WTC11 (cell line): ENCODE measurements at regions not wholly inside any gene's neighbourhood (a gene's known extent, or its start where the extent isn't known, plus 50 kb on each side); places are given as distances from the start of the nearest gene placed in this dataset.

Experiments used
- ATAC-seq: fragments of 200-7000 bp; cut with Tn5 transposase; 2 replicates; pipeline ENCODE4 v1.10.0; 2021; ENCODE audit warnings: mild to moderate bottlenecking, moderate library complexity
- CTCF ChIA-PET: fragments of 300-600 bp; sonication (Branson Sonifier 250); formaldehyde crosslinking; loops from one replicate; lab custom pipeline; 2021; ENCODE audit warnings: antibody characterized with exemption; lab: Charles Lee
- POLR2A ChIA-PET: fragments of 350-600 bp; sonication (Branson Sonifier 250); formaldehyde crosslinking; loops from one replicate; lab custom pipeline; 2021; ENCODE audit warnings: antibody characterized with exemption; lab: Charles Lee
- DNase-seq: peaks from one replicate; pipeline ENCODE4 v3.0.0; 2021; ENCODE audit warnings: low spot score
- H3K27ac Mint-ChIP-seq: 2 replicates; pipeline ENCODE4 v1.8.0; 2021; ENCODE audit warnings: mixed read lengths
- H3K27me3 Mint-ChIP-seq: 2 replicates; pipeline ENCODE4 v1.8.0; 2021; ENCODE audit warnings: low read depth, mild to moderate bottlenecking, moderate library complexity, mixed read lengths
- H3K36me3 Mint-ChIP-seq: 2 replicates; pipeline ENCODE4 v1.8.0; 2021; ENCODE audit warnings: mixed read lengths
- H3K4me1 Mint-ChIP-seq: 2 replicates; pipeline ENCODE4 v1.8.0; 2022; ENCODE audit warnings: mixed read lengths
- H3K4me3 Mint-ChIP-seq: 2 replicates; pipeline ENCODE4 v1.8.0; 2021; ENCODE audit warnings: mild to moderate bottlenecking, moderate library complexity, mixed read lengths
- H3K9me3 Mint-ChIP-seq: 2 replicates; pipeline ENCODE4 v1.8.0; 2021; ENCODE audit warnings: mixed read lengths
- ARID4B ChIP-seq: sonication (generic); formaldehyde crosslinking; IDR thresholded peaks from 2 replicates; pipeline ENCODE4 v1.8.0; 2023; ENCODE audit warnings: missing genetic modification reagents, mild to moderate bottlenecking, borderline replicate concordance
- E2F5 ChIP-seq: sonication (generic); formaldehyde crosslinking; IDR thresholded peaks from 2 replicates; pipeline ENCODE4 v1.8.1; 2022; ENCODE audit warnings: mild to moderate bottlenecking, moderate library complexity, missing genetic modification reagents
- IRF1 ChIP-seq: sonication (generic); formaldehyde crosslinking; IDR thresholded peaks from 2 replicates; pipeline ENCODE4 v1.8.0; 2023; ENCODE audit warnings: missing genetic modification reagents
- IRF2 ChIP-seq: sonication (generic); formaldehyde crosslinking; IDR thresholded peaks from 2 replicates; pipeline ENCODE4 v1.8.0; 2022; ENCODE audit warnings: low read depth, missing genetic modification reagents, borderline replicate concordance
- JUN ChIP-seq: sonication (generic); formaldehyde crosslinking; IDR thresholded peaks from 2 replicates; pipeline ENCODE4 v1.8.0; 2023; ENCODE audit warnings: mild to moderate bottlenecking, missing genetic modification reagents
- MXD4 ChIP-seq: fragments of 250-450 bp; sonication (Bioruptor Pico); IDR thresholded peaks from 2 replicates; pipeline ENCODE4 v1.8.0; 2021; ENCODE audit warnings: mild to moderate bottlenecking, moderate library complexity, borderline replicate concordance
- NFATC4 ChIP-seq: fragments of 250-450 bp; sonication (Bioruptor Pico); IDR thresholded peaks from 2 replicates; pipeline ENCODE4 v1.9.0; 2021; ENCODE audit warnings: mild to moderate bottlenecking
- PRDM15 ChIP-seq: sonication (generic); formaldehyde crosslinking; IDR thresholded peaks from 2 replicates; pipeline ENCODE4 v1.8.0; 2022; ENCODE audit warnings: missing genetic modification reagents
- PRRX2 ChIP-seq: fragments of 250-450 bp; sonication (Bioruptor Pico); IDR thresholded peaks from 2 replicates; pipeline ENCODE4 v1.8.0; 2021; ENCODE audit warnings: mild to moderate bottlenecking
- SMAD4 ChIP-seq: sonication (generic); formaldehyde crosslinking; IDR thresholded peaks from 2 replicates; pipeline ENCODE4 v1.8.0; 2022; ENCODE audit warnings: mild to moderate bottlenecking, missing genetic modification reagents
- TCF7 ChIP-seq: sonication (generic); formaldehyde crosslinking; IDR thresholded peaks from 2 replicates; pipeline ENCODE4 v1.8.0; 2022; ENCODE audit warnings: mild to moderate bottlenecking, low read depth, missing genetic modification reagents, moderate library complexity
- TP53 ChIP-seq: sonication (generic); formaldehyde crosslinking; IDR thresholded peaks from 2 replicates; pipeline ENCODE4 v1.8.1; 2023; ENCODE audit warnings: mild to moderate bottlenecking, missing genetic modification reagents
- USF2 ChIP-seq: sonication (generic); formaldehyde crosslinking; IDR thresholded peaks from 2 replicates; pipeline ENCODE4 v1.8.1; 2023; ENCODE audit warnings: mild to moderate bottlenecking, missing genetic modification reagents, moderate library complexity
- ZNF396 ChIP-seq: fragments of 250-450 bp; sonication (Bioruptor Pico); IDR thresholded peaks from 2 replicates; pipeline ENCODE4 v1.8.0; 2021; ENCODE audit warnings: mild to moderate bottlenecking, moderate library complexity, borderline replicate concordance
- ZNF425 ChIP-seq: fragments of 250-450 bp; sonication (Bioruptor Pico); conservative IDR thresholded peaks from 2 replicates; pipeline ENCODE4 v1.9.0; 2021; ENCODE audit warnings: mild to moderate bottlenecking

- Mint-ChIP-seq H3K9me3 (peaks cover 5% of the 10 kb centered on the region; the same call in 1 of the 2 replicates), H3K27me3 (peaks cover 7% of the 10 kb centered on the region), H3K4me1 (no peaks in the 10 kb centered on the region), H3K36me3 (no peaks in the 10 kb centered on the region), H3K27ac (no peak overlapping the region), H3K4me3 (no peak overlapping the region)
- TF ChIP-seq PRRX2 (CRISPR knock-in tag) (no peak), TP53 (CRISPR knock-in tag) (no peak), IRF2 (CRISPR knock-in tag) (no peak), IRF1 (CRISPR knock-in tag) (no peak), TCF7 (CRISPR knock-in tag) (no peak), PRDM15 (no peak), E2F5 (CRISPR knock-in tag) (no peak), MXD4 (no peak), SMAD4 (CRISPR knock-in tag) (no peak), ZNF425 (CRISPR knock-in tag) (no peak), ZNF396 (CRISPR knock-in tag) (no peak), NFATC4 (CRISPR knock-in tag) (no peak), ARID4B (CRISPR knock-in tag) (no peak), JUN (no peak), USF2 (CRISPR knock-in tag) (no peak)
- POLR2A ChIA-PET: no interaction called here
- ATAC-seq (no peak), DNase-seq (no peak)
- CTCF ChIA-PET: no interaction called here
These were observed 679.1 kb upstream of the SPRY2 start for GRCh38 chr13:81020010-81020409.
